ENCODE measurements at regions not wholly inside any gene's neighbourhood (a gene's known extent, or its start where the extent isn't known, plus 50 kb on each side); places are given as distances from the start of the nearest gene placed in this dataset.
A peak's percentile ranks its signal among the peaks of the same experiment; 100 is the strongest.
"Not testable (repeated sequence)": the region's sequence is repeated elsewhere in the genome, so short reads cannot be mapped to it uniquely, and the experiment has no call there.

GRCh38 chr9:42434844-42435714 lies 251.6 kb downstream of the SPATA31A6 start:
- peak; percentile 39 for DNase-seq (ENCODE audit: low read depth, low spot score)

DNA sequence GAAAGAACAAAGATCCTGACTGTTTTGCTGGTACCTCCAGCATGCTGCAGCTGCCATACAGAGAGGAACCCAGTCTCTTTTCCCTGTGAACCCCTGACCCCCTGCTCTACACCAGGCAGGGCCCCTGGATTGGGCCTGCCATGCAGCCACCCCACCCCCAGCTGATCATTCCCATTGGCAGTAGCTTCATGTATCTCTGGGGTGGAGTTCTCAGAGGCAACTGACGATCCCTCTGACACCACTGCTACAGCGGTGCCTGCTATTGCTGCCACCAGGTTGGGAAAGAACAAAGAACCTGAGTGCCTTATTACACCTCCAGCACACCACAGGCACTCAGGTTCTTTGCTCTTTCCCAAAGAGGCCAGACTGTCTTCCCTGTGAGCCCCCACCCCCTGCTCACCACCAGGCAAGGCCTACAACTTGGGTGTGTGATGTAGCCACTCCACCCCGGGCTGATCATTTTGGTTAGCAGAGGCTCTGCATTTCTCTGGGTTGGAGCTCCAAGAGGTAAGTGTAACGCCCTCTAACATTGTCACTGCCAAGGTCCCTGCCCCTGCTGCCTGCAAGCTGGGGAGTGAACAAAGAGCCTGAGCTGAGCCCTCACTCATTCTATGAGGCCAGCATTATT lies 252.4 kb downstream of the SPATA31A6 start:
- DNase-seq (ENCODE audit: low read depth, low spot score): peak; percentile 9

DNA sequence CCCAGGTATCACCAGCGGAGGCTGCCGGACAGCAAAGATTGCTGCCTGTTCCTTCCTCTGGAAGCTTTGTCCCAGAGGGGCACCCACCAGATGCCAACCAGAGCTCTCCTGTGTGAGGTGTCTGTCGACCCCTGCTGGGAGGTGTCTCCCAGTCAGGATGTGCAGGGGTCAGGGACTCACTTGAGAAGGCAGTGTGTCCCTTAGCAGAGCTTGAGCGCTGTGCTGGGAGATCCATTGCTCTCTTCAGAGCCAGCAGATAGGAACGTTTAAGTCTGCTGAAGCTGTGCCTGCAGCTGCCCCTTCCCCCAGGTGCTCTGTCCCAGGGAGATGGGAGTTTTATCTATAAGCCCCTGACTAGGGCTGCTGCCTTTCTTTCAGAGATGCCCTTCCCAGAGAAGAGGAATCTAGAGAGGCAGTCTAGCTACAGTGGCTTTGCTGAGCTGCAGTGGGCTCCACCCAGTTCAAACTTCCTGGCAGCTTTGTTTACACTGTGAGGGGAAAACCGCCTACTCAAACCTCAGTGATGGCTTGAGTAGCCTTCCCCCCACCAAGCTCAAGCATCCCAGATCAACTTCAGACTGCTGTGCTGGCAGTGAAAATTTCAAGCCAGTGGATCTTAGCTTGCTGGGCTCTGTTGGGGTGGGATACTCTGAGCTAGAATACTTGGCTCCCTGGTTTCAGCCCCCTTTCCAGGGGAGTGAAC lies 253.7 kb downstream of the SPATA31A6 start:
- not testable (repeated sequence) for DNase-seq (ENCODE audit: low read depth, low spot score)

DNA sequence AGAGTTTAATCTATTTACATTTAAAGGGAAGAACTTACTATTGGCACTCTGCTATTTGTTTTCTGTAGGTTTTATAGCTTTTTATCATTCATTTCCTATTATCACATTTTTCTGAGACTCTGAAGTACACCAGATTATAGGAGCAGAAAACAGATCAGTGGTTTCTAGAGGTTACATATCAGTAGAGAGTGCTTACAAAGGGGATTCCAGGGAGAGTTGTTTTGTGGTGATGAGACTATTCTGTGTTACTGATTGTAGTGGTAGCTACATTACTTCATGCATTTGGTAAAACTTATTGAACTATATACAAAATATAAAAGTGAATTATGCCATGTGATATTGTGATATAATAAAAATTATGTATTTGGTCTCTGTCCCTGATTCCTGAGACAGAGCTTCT lies 259.2 kb downstream of the SPATA31A6 start:
- not testable (repeated sequence) for DNase-seq (ENCODE audit: low read depth, low spot score)

- not testable (repeated sequence) for DNase-seq (ENCODE audit: low read depth, low spot score)
Observed at GRCh38 chr9:42443414-42443813, 260.0 kb downstream of the SPATA31A6 start.

DNA sequence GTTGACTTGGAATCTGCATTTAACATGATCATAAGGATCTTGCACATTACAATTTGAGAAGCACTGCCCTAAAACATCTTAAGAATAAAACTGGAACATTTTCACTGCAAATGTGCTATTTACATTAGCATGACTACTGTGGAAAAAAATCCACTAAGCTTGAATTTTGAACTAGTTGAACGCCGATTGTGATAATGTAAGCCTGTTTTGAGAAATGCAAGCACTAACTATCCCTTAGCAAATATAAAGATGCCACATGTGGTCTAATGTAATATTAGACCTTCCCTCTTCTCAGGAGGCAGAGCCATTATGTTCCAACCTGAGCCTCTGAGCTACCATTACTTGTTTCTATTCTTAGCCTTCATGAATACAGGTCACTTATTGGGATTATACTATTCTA lies 278.0 kb downstream of the SPATA31A6 start:
- not testable (repeated sequence) for DNase-seq (ENCODE audit: low read depth, low spot score)

GRCh38 chr9:42461863-42462262 lies 278.4 kb downstream of the SPATA31A6 start:
- not testable (repeated sequence) for DNase-seq (ENCODE audit: low read depth, low spot score)

- not testable (repeated sequence) for DNase-seq (ENCODE audit: low read depth, low spot score)
Observed at GRCh38 chr9:42463981-42464380, 280.5 kb downstream of the SPATA31A6 start.

DNA sequence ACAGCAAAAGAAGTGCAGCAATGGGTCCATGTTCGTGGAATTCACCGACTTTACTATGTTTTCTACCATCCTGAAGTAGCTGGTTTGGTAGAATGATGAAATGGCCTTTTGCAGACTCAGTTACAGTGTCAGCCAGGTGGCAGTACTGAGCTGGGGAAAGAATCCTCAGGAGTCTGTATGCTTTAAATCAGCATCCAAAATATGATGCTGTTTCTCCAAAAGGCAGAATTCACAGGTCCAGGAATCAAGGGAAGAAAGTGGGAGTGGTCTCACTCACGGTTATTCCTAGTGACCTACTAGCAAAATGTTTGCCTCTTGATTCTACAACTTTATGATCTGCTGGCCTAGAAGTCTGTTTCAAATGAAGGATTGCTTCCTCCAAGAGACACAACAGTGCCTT lies 287.1 kb downstream of the SPATA31A6 start:
- DNase-seq (ENCODE audit: low read depth, low spot score): peak; percentile 8

DNA sequence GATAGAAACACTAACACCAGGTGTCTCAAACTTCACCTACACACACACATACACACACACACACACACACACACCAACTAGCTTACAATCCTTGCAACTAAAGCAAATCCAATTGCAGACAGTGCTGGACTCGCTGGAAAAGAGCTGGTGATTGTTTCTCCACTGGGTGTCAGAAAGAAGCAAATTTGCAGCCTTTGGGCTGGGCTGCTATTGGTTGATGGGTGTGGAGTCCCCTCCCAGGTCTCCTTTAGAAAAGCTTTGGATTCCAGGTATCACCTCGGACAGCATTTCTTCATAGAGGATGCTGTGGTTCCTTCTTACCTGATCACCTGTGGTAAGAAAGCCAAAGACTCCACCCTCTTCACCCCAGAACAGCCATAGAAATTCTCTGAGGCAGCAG lies 307.5 kb downstream of the SPATA31A6 start:
- DNase-seq (ENCODE audit: low read depth, low spot score): not testable (repeated sequence)

GRCh38 chr9:42502620-42503264 lies 319.3 kb downstream of the SPATA31A6 start:
- peak; percentile 7 for DNase-seq (ENCODE audit: low read depth, low spot score)

- DNase-seq (ENCODE audit: low read depth, low spot score): not testable (repeated sequence)
Observed at GRCh38 chr9:42508111-42508510, 324.7 kb downstream of the SPATA31A6 start.

- DNase-seq (ENCODE audit: low read depth, low spot score): not testable (repeated sequence)
Observed at GRCh38 chr9:42513535-42513934, 330.1 kb downstream of the SPATA31A6 start.

- not testable (repeated sequence) for DNase-seq (ENCODE audit: low read depth, low spot score)
Observed at GRCh38 chr9:42534325-42534983, 351.0 kb downstream of the SPATA31A6 start.

DNA sequence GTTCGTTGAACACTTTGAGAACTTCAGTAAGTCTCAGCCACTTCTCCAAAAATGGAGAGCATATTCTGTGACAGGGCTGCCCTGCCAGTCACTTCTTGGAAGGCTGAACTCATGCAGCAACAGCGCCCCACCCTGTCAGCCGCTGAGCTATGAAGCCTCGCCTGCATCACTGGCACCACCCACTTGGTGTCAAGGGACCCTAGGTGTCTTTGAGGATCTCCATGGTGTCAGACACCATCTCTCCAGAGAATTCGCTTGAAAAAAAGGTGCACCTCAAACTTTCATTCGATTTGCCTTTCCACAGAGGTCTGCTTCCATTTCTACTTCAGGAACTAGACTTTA lies 351.5 kb downstream of the SPATA31A6 start:
- DNase-seq (ENCODE audit: low read depth, low spot score): peak; percentile 23

- DNase-seq (ENCODE audit: low read depth, low spot score): not testable (repeated sequence)
Observed at GRCh38 chr9:42550789-42551357, 367.4 kb downstream of the SPATA31A6 start.

GRCh38 chr9:42568530-42568929 lies 385.1 kb downstream of the SPATA31A6 start:
- DNase-seq (ENCODE audit: low read depth, low spot score): not testable (repeated sequence)

GRCh38 chr9:42568942-42569556 lies 385.6 kb downstream of the SPATA31A6 start:
- not testable (repeated sequence) for DNase-seq (ENCODE audit: low read depth, low spot score)

DNA sequence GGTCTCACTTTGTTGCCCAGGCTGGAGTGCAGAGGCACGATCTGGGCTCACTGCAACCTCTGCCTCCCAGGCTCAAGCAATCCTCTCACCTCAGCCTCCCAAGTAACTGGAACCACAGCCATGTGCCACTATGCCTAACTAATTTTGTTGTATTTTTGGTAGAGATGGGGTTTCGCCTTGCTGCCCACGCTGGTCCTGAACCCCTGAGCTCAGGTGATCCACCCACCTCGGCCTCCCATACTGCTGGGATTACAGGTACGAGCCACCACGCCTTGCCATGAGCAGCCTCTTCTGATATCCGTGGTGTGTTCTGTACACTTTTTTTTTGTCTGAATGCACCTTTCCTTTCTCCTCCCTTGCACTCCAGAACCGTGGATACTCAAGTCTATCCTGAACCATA lies 394.4 kb downstream of the SPATA31A6 start:
- DNase-seq (ENCODE audit: low read depth, low spot score): not testable (repeated sequence)

Measured in ELF-1 (cell line).